ENCODE measurements at regions not wholly inside any gene's neighbourhood (a gene's known extent, or its start where the extent isn't known, plus 50 kb on each side); places are given as distances from the start of the nearest gene placed in this dataset.

GRCh38 chr6:150683320-150683719 is 83.6 kb downstream of the PLEKHG1 start:
- no peaks in the 10 kb centered on the region for H3K9me3 ChIP-seq (ENCODE audit: control insufficient read depth, low read length)
- no peak overlapping the region for H3K27ac ChIP-seq (ENCODE audit: insufficient read depth, low read depth, low read length, poor library complexity, severe bottlenecking)

GRCh38 chr6:150684161-150684560 is 84.5 kb downstream of the PLEKHG1 start:
- 96 to 97% methylated on average over 9 of the region's 9 CpGs for WGBS, 2 experiments
- Histone ChIP-seq H3K4me1 (ENCODE audit: control insufficient read depth, insufficient read depth, low read length) (no peaks in the 10 kb centered on the region), H3K27me3 (ENCODE audit: control insufficient read depth, insufficient read depth, low read length, poor library complexity, severe bottlenecking) (no peaks in the 10 kb centered on the region), H3K9me3 (ENCODE audit: control insufficient read depth, low read length) (no peaks in the 10 kb centered on the region), H3K27ac (ENCODE audit: insufficient read depth, low read depth, low read length, poor library complexity, severe bottlenecking) (no peak overlapping the region), H3K36me3 (ENCODE audit: control insufficient read depth, insufficient read depth, low read length) (no peaks in the 10 kb centered on the region), H3K4me3 (ENCODE audit: insufficient read depth, low read depth, low read length) (no peak overlapping the region)

More at GRCh38 chr6:150683320-150683719, 83.6 kb downstream of the PLEKHG1 start:
- no peaks in the 10 kb centered on the region for H3K27me3 ChIP-seq (ENCODE audit: control insufficient read depth, insufficient read depth, low read length, poor library complexity, severe bottlenecking)
- H3K4me3 ChIP-seq (ENCODE audit: insufficient read depth, low read depth, low read length): no peak overlapping the region
- 95% methylated on average over 8 of the region's 8 CpGs for WGBS, 2 experiments
- H3K4me1 ChIP-seq (ENCODE audit: control insufficient read depth, insufficient read depth, low read length): no peaks in the 10 kb centered on the region
- H3K36me3 ChIP-seq (ENCODE audit: control insufficient read depth, insufficient read depth, low read length): no peaks in the 10 kb centered on the region

GRCh38 chr6:150684714-150685459 is 85.2 kb downstream of the PLEKHG1 start:
- 92 to 97% methylated on average over 13 of the region's 13 CpGs for WGBS, 2 experiments
- no peaks in the 10 kb centered on the region for H3K4me1 ChIP-seq (ENCODE audit: control insufficient read depth, insufficient read depth, low read length)
- no peaks in the 10 kb centered on the region for H3K27me3 ChIP-seq (ENCODE audit: control insufficient read depth, insufficient read depth, low read length, poor library complexity, severe bottlenecking)
- H3K36me3 ChIP-seq (ENCODE audit: control insufficient read depth, insufficient read depth, low read length): no peaks in the 10 kb centered on the region
- no peak overlapping the region for H3K4me3 ChIP-seq (ENCODE audit: insufficient read depth, low read depth, low read length)
- H3K9me3 ChIP-seq (ENCODE audit: control insufficient read depth, low read length): no peaks in the 10 kb centered on the region
- no peak overlapping the region for H3K27ac ChIP-seq (ENCODE audit: insufficient read depth, low read depth, low read length, poor library complexity, severe bottlenecking)

DNA sequence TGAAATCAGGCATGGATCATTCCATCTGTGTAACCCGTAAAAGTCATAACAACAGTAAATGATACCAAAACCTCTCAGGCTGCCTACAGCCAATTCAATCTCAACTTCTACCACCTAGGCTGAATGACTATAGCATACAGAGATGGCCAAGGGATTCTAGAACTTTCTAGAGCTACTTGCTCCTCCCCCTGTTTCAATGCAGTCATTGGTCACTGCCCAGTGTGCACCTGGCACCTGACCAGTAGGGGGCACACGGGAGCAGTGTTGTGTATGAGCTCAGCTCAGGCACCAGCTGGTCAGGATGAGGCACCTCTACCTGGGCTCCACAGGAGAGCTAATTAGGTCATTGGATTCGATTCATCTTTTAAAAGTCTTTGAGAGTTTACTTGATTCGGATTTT is 86.2 kb downstream of the PLEKHG1 start:
- Histone ChIP-seq H3K27me3 (ENCODE audit: control insufficient read depth, insufficient read depth, low read length, poor library complexity, severe bottlenecking) (no peaks in the 10 kb centered on the region), H3K4me3 (ENCODE audit: insufficient read depth, low read depth, low read length) (no peak overlapping the region), H3K9me3 (ENCODE audit: control insufficient read depth, low read length) (no peaks in the 10 kb centered on the region), H3K4me1 (ENCODE audit: control insufficient read depth, insufficient read depth, low read length) (peaks cover 5% of the 10 kb centered on the region), H3K27ac (ENCODE audit: insufficient read depth, low read depth, low read length, poor library complexity, severe bottlenecking) (no peak overlapping the region), H3K36me3 (ENCODE audit: control insufficient read depth, insufficient read depth, low read length) (no peaks in the 10 kb centered on the region)
- WGBS, 2 experiments: 75 to 85% methylated on average over 4 of the region's 4 CpGs

DNA sequence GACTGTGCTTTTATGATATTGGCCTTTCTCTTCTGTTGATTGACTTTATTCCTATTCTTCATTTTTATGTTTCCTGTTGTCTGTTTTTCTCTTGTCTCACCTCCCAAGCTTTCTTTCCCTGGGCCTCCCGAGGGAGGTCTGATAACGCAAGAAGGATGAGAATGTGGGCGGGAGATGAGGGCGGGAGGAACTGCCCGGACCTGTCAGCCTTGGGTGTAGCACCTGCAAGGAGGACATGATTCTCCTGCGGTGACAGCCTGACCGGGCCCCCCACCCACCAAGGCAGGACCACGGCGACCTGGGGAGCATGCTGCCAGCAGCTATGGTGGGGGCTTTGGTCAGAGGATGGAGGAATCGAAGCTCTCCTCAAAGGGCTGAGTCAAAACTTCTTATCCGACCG is 86.9 kb downstream of the PLEKHG1 start:
- H3K27ac ChIP-seq (ENCODE audit: insufficient read depth, low read depth, low read length, poor library complexity, severe bottlenecking): no peak overlapping the region
- no peak overlapping the region for H3K4me3 ChIP-seq (ENCODE audit: insufficient read depth, low read depth, low read length)
- H3K27me3 ChIP-seq (ENCODE audit: control insufficient read depth, insufficient read depth, low read length, poor library complexity, severe bottlenecking): no peaks in the 10 kb centered on the region
- peaks cover 5% of the 10 kb centered on the region for H3K4me1 ChIP-seq (ENCODE audit: control insufficient read depth, insufficient read depth, low read length)
- WGBS, 2 experiments: 89 to 90% methylated on average over 11 to 12 of the region's 12 CpGs
- H3K36me3 ChIP-seq (ENCODE audit: control insufficient read depth, insufficient read depth, low read length): no peaks in the 10 kb centered on the region
- no peaks in the 10 kb centered on the region for H3K9me3 ChIP-seq (ENCODE audit: control insufficient read depth, low read length)

- Histone ChIP-seq H3K36me3 (ENCODE audit: control insufficient read depth, insufficient read depth, low read length) (no peaks in the 10 kb centered on the region), H3K27me3 (ENCODE audit: control insufficient read depth, insufficient read depth, low read length, poor library complexity, severe bottlenecking) (no peaks in the 10 kb centered on the region), H3K4me1 (ENCODE audit: control insufficient read depth, insufficient read depth, low read length) (peaks cover 5% of the 10 kb centered on the region), H3K4me3 (ENCODE audit: insufficient read depth, low read depth, low read length) (no peak overlapping the region), H3K9me3 (ENCODE audit: control insufficient read depth, low read length) (no peaks in the 10 kb centered on the region), H3K27ac (ENCODE audit: insufficient read depth, low read depth, low read length, poor library complexity, severe bottlenecking) (no peak overlapping the region)
- 96 to 98% methylated on average over 4 to 6 of the region's 6 CpGs for WGBS, 2 experiments
Measured at GRCh38 chr6:150687508-150687907, 87.8 kb downstream of the PLEKHG1 start.

- H3K4me3 ChIP-seq (ENCODE audit: insufficient read depth, low read depth, low read length): no peak overlapping the region
- WGBS, 2 experiments: 93 to 94% methylated on average over 4 to 5 of the region's 5 CpGs
- no peak overlapping the region for H3K27ac ChIP-seq (ENCODE audit: insufficient read depth, low read depth, low read length, poor library complexity, severe bottlenecking)
- H3K27me3 ChIP-seq (ENCODE audit: control insufficient read depth, insufficient read depth, low read length, poor library complexity, severe bottlenecking): no peaks in the 10 kb centered on the region
- H3K9me3 ChIP-seq (ENCODE audit: control insufficient read depth, low read length): no peaks in the 10 kb centered on the region
- no peaks in the 10 kb centered on the region for H3K36me3 ChIP-seq (ENCODE audit: control insufficient read depth, insufficient read depth, low read length)
- peaks cover 5% of the 10 kb centered on the region for H3K4me1 ChIP-seq (ENCODE audit: control insufficient read depth, insufficient read depth, low read length)
Measured at GRCh38 chr6:150689900-150690590, 90.4 kb downstream of the PLEKHG1 start.

DNA sequence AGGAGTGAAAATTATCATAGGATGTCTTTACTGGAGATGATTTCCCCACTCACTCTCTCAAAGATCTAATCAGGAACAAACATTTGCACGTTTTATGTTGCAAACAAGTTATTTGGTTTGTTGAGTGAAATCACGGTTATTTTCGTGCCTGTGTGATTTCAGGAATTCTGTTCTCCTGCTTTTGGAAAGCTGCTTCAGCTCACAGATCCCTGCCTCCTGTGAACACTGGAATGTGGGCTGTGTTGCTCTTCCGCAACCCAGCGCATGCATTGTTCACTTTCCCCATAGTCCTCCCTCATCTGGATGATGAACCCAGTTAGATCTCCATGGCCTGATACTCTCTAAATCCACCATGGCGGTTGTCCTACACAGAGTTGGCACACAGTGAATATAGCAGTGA is 91.0 kb downstream of the PLEKHG1 start:
- H3K27me3 ChIP-seq (ENCODE audit: control insufficient read depth, insufficient read depth, low read length, poor library complexity, severe bottlenecking): no peaks in the 10 kb centered on the region
- H3K9me3 ChIP-seq (ENCODE audit: control insufficient read depth, low read length): no peaks in the 10 kb centered on the region
- no peaks in the 10 kb centered on the region for H3K36me3 ChIP-seq (ENCODE audit: control insufficient read depth, insufficient read depth, low read length)
- no peak overlapping the region for H3K4me3 ChIP-seq (ENCODE audit: insufficient read depth, low read depth, low read length)
- H3K4me1 ChIP-seq (ENCODE audit: control insufficient read depth, insufficient read depth, low read length): peaks cover 5% of the 10 kb centered on the region
- H3K27ac ChIP-seq (ENCODE audit: insufficient read depth, low read depth, low read length, poor library complexity, severe bottlenecking): no peak overlapping the region
- 78 to 80% methylated on average over 6 of the region's 6 CpGs for WGBS, 2 experiments

DNA sequence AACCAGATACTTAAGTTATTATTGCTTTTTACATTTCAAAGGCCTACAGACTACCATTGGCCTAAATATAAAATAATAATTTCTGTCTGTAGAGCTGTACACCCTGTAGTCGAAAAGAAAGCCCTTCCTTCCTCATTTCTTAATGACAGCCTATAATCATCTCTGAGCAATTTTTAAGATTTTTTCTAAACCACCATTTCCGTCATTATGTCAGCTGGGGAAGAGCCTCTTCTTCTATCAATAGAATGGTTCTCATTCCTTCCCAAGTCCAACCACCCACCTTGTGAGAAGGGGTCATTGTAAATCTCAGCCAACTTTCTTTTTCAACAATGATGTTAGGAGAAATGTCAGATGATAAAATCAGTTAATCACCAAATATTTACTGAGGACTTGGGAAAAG is 91.8 kb downstream of the PLEKHG1 start:
- H3K27me3 ChIP-seq (ENCODE audit: control insufficient read depth, insufficient read depth, low read length, poor library complexity, severe bottlenecking): no peaks in the 10 kb centered on the region
- WGBS, 2 experiments: 96 to 97% methylated on average over 2 of the region's 2 CpGs

DNA sequence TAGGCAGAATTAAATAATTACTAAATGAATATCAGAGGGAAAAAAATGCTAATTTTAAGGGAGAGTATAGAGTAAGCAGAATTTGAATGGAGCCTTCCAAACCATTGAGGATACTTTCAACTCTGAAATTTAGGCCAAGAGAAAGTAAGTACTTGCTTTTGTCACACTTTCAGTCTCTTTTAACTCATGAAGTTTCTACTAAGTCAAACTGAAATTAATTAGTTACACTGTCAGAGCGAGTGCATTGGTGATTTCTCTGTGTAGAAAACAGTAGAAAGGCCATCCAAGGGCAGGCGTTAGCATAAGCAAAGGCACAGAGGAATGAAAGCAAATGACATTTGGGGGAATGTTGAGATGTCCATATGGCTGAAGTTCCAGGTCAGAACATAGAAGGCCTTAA is 92.9 kb downstream of the PLEKHG1 start:
- no peaks in the 10 kb centered on the region for H3K9me3 ChIP-seq (ENCODE audit: control insufficient read depth, low read length)
- H3K27ac ChIP-seq (ENCODE audit: insufficient read depth, low read depth, low read length, poor library complexity, severe bottlenecking): no peak overlapping the region
- H3K27me3 ChIP-seq (ENCODE audit: control insufficient read depth, insufficient read depth, low read length, poor library complexity, severe bottlenecking): no peaks in the 10 kb centered on the region
- H3K4me1 ChIP-seq (ENCODE audit: control insufficient read depth, insufficient read depth, low read length): peaks cover 5% of the 10 kb centered on the region
- WGBS, 2 experiments: 89 to 92% methylated on average over 2 of the region's 2 CpGs
- no peak overlapping the region for H3K4me3 ChIP-seq (ENCODE audit: insufficient read depth, low read depth, low read length)
- no peaks in the 10 kb centered on the region for H3K36me3 ChIP-seq (ENCODE audit: control insufficient read depth, insufficient read depth, low read length)

More for the DNA sequence above, 91.8 kb downstream of the PLEKHG1 start:
- Histone ChIP-seq H3K4me3 (ENCODE audit: insufficient read depth, low read depth, low read length) (no peak overlapping the region), H3K9me3 (ENCODE audit: control insufficient read depth, low read length) (no peaks in the 10 kb centered on the region), H3K4me1 (ENCODE audit: control insufficient read depth, insufficient read depth, low read length) (peaks cover 5% of the 10 kb centered on the region), H3K36me3 (ENCODE audit: control insufficient read depth, insufficient read depth, low read length) (no peaks in the 10 kb centered on the region), H3K27ac (ENCODE audit: insufficient read depth, low read depth, low read length, poor library complexity, severe bottlenecking) (no peak overlapping the region)
